Suppressor macrophage treated with lipopolysaccharide for 4 hours (primary cell): ENCODE measurements at regions not wholly inside any gene's neighbourhood (a gene's known extent, or its start where the extent isn't known, plus 50 kb on each side); places are given as distances from the start of the nearest gene placed in this dataset.
A peak's percentile ranks its signal among the peaks of the same experiment; 100 is the strongest.

Source experiments
- DNase-seq: peaks from one replicate; pipeline ENCODE4 v3.0.0-alpha.2; 2020

GRCh38 chr5:128904805-128905567, 60.3 kb upstream of the SLC27A6 start:
- DNase-seq: no peak

- DNase-seq: peak; percentile 70
Measured at GRCh38 chr5:128905568-128906110, 59.6 kb upstream of the SLC27A6 start.

GRCh38 chr5:128913551-128913950, 51.7 kb upstream of the SLC27A6 start:
- DNase-seq: no peak
